Osteocyte (in vitro differentiated cells): ENCODE measurements at regions not wholly inside any gene's neighbourhood (a gene's known extent, or its start where the extent isn't known, plus 50 kb on each side); places are given as distances from the start of the nearest gene placed in this dataset.

Experiments
- DNase-seq: peaks from one replicate; pipeline ENCODE4 v3.0.0; 2021; ENCODE audit warnings: mixed read lengths; ENCODE audit not compliant: unreplicated experiment; ENCODE audit errors: extremely low spot score
- H3K27ac Mint-ChIP-seq: one replicate; pipeline ENCODE4 v1.8.0; 2021; ENCODE audit warnings: mild to moderate bottlenecking, mixed read lengths; ENCODE audit not compliant: unreplicated experiment
- H3K27me3 Mint-ChIP-seq: one replicate; pipeline ENCODE4 v1.8.0; 2021; ENCODE audit warnings: mixed read lengths; ENCODE audit not compliant: unreplicated experiment
- H3K36me3 Mint-ChIP-seq: one replicate; pipeline ENCODE4 v1.8.0; 2021; ENCODE audit warnings: mixed read lengths; ENCODE audit not compliant: unreplicated experiment
- H3K4me1 Mint-ChIP-seq: one replicate; pipeline ENCODE4 v1.8.0; 2021; ENCODE audit warnings: mixed read lengths; ENCODE audit not compliant: unreplicated experiment
- H3K4me3 Mint-ChIP-seq: one replicate; pipeline ENCODE4 v1.8.0; 2021; ENCODE audit warnings: mild to moderate bottlenecking, moderate library complexity, mixed read lengths; ENCODE audit not compliant: unreplicated experiment
- H3K9me3 Mint-ChIP-seq: one replicate; pipeline ENCODE4 v1.8.0; 2021; ENCODE audit warnings: mixed read lengths; ENCODE audit not compliant: unreplicated experiment
- CTCF ChIP-seq: fragments of 200-600 bp; sonication (generic); IDR thresholded peaks from 2 replicates; pipeline ENCODE4 v1.5.0; 2021; ENCODE audit warnings: antibody characterized with exemption, mild to moderate bottlenecking, moderate library complexity

GRCh38 chr10:47176903-47177868 is 122.8 kb upstream of the GDF10 start:
- no peak overlapping the region for H3K4me3 Mint-ChIP-seq
- no peak overlapping the region for H3K27ac Mint-ChIP-seq
- H3K36me3 Mint-ChIP-seq: no peaks in the 10 kb centered on the region
- H3K4me1 Mint-ChIP-seq: no peaks in the 10 kb centered on the region
- DNase-seq: no peak
- no peaks in the 10 kb centered on the region for H3K9me3 Mint-ChIP-seq
- no peak for TF ChIP-seq CTCF
- H3K27me3 Mint-ChIP-seq: peaks cover 10% of the 10 kb centered on the region

GRCh38 chr10:47178537-47179290 is 121.3 kb upstream of the GDF10 start:
- Mint-ChIP-seq H3K4me3 (no peak overlapping the region), H3K4me1 (no peaks in the 10 kb centered on the region), H3K9me3 (no peaks in the 10 kb centered on the region), H3K36me3 (no peaks in the 10 kb centered on the region), H3K27me3 (peaks cover 2% of the 10 kb centered on the region), H3K27ac (no peak overlapping the region)
- no peak for DNase-seq
- TF ChIP-seq CTCF: no peak

- Mint-ChIP-seq H3K4me3 (no peak overlapping the region), H3K27me3 (peaks cover 2% of the 10 kb centered on the region), H3K36me3 (no peaks in the 10 kb centered on the region), H3K4me1 (no peaks in the 10 kb centered on the region), H3K27ac (no peak overlapping the region), H3K9me3 (no peaks in the 10 kb centered on the region)
- no peak for TF ChIP-seq CTCF
- no peak for DNase-seq
Measured at GRCh38 chr10:47179291-47179647, 120.7 kb upstream of the GDF10 start.

- TF ChIP-seq CTCF: no peak
- H3K9me3 Mint-ChIP-seq: no peaks in the 10 kb centered on the region
- no peak overlapping the region for H3K27ac Mint-ChIP-seq
- H3K27me3 Mint-ChIP-seq: no peaks in the 10 kb centered on the region
- no peak overlapping the region for H3K4me3 Mint-ChIP-seq
- no peaks in the 10 kb centered on the region for H3K36me3 Mint-ChIP-seq
- DNase-seq: peak; percentile 78
- H3K4me1 Mint-ChIP-seq: no peaks in the 10 kb centered on the region
Measured at GRCh38 chr10:47181052-47181849, 118.7 kb upstream of the GDF10 start.
